Erythroblast (primary cell): ENCODE measurements at regions not wholly inside any gene's neighbourhood (a gene's known extent, or its start where the extent isn't known, plus 50 kb on each side); places are given as distances from the start of the nearest gene placed in this dataset.

Experiments
- GATA1 ChIP-seq: IDR thresholded peaks from 2 replicates; pipeline ENCODE4 v1.6.1; 2011; ENCODE audit warnings: low read depth, mild to moderate bottlenecking, control low read depth, low read length, moderate library complexity
- POLR2A ChIP-seq: IDR thresholded peaks from 2 replicates; pipeline ENCODE4 v1.6.1; 2011; ENCODE audit warnings: mild to moderate bottlenecking, low read length

- TF ChIP-seq POLR2A (no peak), GATA1 (no peak)
Observed at GRCh38 chr14:89723930-89724627, 230.5 kb downstream of the EFCAB11 start.
